GM19463 (cell line): ENCODE measurements at regions not wholly inside any gene's neighbourhood (a gene's known extent, or its start where the extent isn't known, plus 50 kb on each side); places are given as distances from the start of the nearest gene placed in this dataset.

Experiments used
- ATAC-seq: cut with Tn5 transposase; IDR thresholded peaks from one replicate; pipeline ENCODE4 v1.9.1; 2021; ENCODE audit warnings: mild to moderate bottlenecking, moderate library complexity; ENCODE audit not compliant: unreplicated experiment

DNA sequence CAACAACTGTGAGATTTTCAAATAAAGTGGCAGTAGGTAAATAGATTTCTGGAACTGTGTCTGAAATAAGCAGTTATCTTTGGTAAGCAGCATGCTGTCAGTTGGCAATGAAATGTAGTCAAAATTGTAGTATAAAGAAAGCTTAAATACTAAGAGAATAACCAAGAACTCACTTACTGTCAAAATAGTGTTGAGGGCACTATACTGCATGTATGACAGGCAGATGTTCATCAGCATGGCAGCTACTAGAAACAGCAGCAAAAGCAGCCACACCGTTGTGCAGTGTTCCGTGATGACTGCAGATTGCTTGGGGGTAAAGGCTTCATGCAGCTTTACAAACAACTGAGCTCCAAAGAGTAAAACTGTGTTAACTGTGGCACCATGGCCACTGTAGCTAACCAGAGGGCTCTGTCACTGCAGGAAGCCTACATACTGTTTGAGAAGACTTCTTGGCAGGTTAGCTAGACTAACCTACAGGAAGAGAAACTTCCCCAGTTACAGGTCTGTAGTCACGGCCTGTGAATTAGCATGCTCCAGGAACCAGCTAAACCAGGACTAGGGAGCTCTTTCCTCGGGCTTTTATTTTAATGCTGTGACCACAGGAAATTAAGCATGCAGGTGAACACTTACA is 459.7 kb downstream of the TBL1XR1 start:
- ATAC-seq: no peak

- no peak for ATAC-seq
These were observed 463.1 kb downstream of the TBL1XR1 start for GRCh38 chr3:176734146-176734545.

DNA sequence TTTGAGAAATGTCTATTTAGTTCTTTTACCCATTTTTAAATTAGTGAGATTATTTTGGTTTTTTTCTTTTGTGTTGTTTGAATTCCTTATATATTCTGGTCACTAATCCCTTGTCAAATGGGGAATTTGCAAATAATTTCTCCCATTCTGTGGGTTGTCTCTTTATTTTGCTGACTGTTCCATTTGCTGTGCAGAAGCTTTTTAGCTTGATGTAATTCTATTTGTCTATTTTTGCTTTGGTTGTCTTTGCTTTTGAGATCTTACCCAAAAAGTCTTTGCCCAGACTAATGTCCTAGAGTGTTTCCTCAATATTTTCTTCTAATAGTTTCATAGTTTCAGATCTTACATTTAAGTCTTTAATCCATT is 472.9 kb downstream of the TBL1XR1 start:
- ATAC-seq: no peak

DNA sequence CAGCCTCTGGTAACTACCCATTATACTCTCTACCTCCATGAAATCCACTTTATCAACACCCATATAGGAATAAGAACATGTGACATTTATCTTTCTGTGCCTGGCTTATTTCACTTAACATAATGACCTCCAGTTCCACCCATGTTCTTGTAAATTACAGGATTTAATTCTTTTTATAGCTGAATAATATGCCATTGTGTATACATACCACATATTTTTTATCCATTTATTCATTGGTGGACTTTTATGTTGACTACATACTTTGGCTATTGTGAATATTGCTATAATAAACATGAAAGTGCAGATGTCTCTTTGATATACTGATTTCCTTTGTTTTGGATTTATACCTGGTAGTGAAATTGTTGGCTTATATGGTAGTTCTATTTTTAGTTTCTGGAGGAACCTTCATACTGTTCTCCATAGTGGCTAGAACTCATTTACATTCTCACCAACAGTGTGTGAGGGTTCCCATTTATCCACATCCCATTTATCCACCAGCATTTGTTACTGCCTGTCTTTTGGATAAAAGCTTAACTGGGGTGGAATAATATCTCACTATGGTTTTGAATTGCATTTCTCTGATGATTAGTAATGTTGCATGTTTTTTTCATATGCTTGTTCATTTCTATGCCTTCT is 473.4 kb downstream of the TBL1XR1 start:
- ATAC-seq: no peak

DNA sequence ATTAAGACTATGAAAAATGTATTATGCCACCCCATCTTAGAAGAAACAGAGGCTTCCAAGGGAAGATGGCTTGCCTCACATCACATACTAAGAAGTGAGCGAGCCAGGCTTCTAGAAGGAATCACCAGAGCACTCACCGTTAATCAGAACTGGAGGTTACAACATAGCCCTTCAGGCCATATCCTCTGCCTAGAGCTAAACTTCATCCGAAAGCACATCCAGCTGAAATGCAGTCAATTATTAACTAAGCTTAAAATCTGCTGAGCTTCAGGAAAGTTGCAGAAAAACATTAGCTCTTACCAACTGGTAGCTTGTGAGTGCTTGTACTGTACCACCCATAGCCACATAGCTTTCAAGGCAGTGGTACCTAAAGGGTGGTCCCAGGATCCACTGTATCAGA is 483.2 kb downstream of the TBL1XR1 start:
- no peak for ATAC-seq

- no peak for ATAC-seq
These were observed 485.1 kb downstream of the TBL1XR1 start for GRCh38 chr3:176712191-176712590.

DNA sequence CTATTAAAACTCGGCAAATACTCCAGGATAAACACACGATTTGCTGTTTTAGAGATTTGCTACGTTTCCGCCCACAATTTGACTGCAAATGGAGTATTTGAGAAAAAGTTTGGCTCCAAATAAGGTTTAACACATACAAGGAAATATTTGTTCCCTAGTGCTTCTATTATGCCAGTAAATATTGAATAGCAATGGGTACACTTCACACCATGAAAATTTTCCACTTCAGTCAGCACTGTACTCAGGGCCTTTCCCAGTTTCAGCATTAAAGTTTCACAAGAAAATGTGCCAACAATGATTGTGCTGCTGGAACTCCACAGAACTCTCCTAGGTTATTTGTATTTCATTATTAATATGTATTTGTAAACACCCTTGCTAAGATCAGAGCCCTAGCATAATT is 498.0 kb downstream of the TBL1XR1 start:
- no peak for ATAC-seq

GRCh38 chr3:176697284-176697889 is 499.9 kb downstream of the TBL1XR1 start:
- no peak for ATAC-seq

- no peak for ATAC-seq
These were observed 500.5 kb downstream of the TBL1XR1 start for GRCh38 chr3:176696816-176697215.

- ATAC-seq: no peak
These were observed 504.1 kb downstream of the TBL1XR1 start for GRCh38 chr3:176692966-176693785.

- ATAC-seq: no peak
These were observed 504.9 kb downstream of the TBL1XR1 start for GRCh38 chr3:176692199-176692965.

GRCh38 chr3:176690083-176690869 is 507.0 kb downstream of the TBL1XR1 start:
- ATAC-seq: no peak

DNA sequence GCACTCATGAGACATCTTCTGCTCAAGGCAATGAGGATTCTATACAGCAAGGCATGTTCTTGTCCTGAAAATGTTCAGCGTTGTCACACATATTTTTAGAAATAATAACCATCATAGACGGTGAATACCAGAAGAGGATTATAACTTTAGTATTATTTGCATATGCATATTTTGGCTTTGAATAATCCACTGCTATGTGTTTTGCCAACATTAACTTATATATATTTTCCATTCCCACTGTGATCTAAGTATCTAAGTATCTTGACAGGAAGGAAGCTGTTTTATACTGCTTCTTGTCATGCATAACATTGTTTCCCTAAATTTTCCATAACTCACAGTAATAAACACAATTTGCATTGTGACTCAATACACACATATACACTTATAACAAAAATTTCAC is 509.5 kb downstream of the TBL1XR1 start:
- ATAC-seq: no peak

DNA sequence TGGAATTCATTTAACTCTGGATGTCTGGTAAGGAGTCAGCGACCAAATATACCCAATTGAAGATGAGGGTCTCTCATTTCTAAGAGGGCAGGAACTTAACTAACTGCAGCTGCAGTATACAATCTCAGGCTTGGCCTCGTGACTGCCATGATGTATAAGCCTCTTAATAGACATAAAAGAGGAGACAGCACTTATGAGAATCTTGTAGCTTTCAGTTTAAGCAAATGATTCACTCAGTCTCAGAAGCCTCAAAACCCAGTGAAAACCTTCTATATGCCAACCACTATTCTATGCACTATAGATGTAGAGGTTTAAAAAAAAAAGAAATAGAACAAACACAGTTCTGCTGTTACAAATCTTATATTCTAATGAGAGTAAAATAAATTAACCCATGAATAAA is 513.9 kb downstream of the TBL1XR1 start:
- no peak for ATAC-seq

DNA sequence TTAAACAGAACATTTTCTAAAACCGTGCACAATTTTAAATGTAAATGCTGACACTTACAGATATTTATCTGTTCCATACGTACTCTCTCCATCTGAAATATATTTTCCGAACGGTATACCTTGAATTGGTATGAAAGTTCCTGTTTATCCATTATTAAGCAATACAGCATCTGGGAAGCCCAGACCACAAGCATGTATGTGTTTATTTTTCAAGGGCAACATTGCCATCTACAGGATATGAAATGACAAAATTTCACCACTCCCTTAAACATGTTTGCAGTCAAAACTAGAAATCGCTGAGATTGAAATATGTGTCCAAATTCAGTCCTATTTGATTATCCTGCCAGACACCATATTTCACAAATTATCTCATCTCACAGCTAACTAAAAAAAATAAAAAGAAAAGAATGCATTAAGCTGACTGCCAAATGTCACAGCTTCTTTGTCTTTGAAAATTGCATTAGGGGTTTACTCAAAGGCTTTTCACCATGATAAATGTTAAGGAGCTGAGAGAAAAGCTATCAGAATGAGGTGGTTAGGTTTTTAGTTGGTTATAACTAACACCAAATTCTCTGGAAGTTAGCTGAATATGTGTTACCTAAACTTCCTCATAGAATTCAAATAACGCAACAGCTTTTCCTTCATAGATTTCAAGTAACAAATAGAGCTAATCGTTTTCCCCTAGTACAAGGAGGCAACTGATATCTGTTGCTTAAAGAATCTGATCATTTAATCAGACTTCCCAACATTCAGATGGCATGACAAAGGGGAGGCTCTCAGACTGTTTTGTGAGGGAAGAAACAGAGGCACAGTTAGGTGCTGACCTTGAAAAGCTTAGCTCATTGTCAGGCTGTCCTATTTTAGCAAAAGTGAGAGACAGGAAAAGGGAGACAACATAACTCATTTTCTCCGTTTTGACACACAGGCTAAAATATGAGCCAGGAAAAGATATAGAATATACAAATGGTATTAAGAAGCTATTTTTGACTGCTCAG is 533.1 kb downstream of the TBL1XR1 start:
- peak; percentile 70 for ATAC-seq

DNA sequence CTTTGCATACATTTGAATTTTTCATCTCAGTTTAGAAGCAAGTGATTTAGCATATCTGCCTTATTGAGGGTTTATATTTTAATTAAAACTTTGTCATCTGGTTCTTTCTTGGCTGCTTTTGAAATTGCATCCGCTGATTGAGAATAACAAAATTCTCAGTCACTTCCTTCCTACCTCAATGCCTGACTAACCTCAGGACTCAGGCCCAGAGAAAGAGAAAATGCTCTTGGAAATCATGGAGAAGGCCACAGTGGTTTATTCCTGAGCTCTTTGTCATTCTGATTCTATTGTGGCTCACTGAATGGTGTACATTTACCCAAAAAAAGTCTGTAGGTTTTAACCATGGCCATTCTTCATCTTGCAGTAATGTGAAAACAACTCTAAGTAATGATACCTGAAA is 533.9 kb downstream of the TBL1XR1 start:
- ATAC-seq: no peak

DNA sequence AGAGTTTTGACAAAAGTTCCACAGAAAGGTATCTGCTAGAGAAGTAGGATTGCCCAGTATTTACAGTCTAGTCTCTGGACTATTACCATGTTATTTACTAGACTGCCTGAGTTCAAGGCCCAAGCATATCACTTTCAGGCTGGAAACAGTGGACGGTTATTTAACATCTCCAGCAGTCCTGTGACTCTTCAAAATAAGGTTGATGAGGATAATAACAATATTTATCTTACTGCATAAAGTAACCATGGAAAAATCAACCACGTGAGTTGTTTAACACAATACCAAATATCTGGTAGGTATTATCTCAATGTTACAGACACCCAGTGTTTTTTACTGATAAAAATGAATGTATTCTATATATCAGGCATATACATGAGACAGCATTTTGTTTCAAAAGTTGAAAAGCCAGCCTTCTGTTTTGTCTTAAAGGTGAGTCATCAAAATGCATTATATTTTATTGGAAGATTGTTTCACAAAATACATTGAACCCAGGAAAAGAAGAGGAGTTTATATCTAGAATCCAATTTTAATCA is 535.8 kb downstream of the TBL1XR1 start:
- ATAC-seq: no peak

DNA sequence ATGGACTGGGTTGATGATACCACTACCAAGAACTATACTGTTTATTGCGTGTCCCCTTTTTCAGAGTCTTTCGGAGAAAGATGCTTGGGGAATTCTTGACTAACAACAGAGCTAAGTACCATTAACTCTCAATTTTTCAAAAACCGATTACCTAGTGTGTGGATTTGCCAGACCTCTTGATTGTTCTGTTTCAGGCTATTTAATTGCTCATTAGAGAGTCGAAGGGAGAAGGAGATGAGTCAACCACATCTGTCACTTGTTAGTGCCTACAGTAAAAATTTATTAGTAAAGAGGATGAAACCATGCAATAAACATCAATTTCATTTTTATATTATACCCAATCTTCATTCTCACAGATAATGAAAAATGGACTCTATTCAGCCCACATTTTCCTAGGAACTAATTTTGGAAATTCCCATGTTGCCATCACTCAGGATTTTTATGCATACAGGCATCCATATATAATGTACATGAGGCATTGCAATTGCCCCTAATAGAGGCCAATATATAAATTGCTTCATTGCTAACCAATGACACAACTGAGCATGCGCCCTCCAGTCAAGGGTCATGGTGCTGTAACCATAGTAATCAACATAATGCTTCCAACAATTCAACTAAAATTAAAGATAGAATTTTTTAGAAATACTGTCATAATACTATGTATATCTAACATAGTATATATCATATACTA is 541.7 kb downstream of the TBL1XR1 start:
- no peak for ATAC-seq
